ENCODE measurements at regions not wholly inside any gene's neighbourhood (a gene's known extent, or its start where the extent isn't known, plus 50 kb on each side); places are given as distances from the start of the nearest gene placed in this dataset.

- Histone ChIP-seq H3K27ac (no peak overlapping the region), H3K9me3 (peaks cover 0 to 6% (median 0%) of the 10 kb centered on the region in 11 donors), H3K36me3 (no peaks in the 10 kb centered on the region), H3K27me3 (peaks cover 0 to 25% (median 5%) of the 10 kb centered on the region in 7 donors), H3K4me3 (no peak overlapping the region), H3K4me1 (peaks cover 0 to 1% (median 0%) of the 10 kb centered on the region in 9 donors)
- 72 to 82% methylated on average over 6 of the region's 6 CpGs for WGBS, 2 donors
- no peak for TF ChIP-seq CTCF (IDR thresholded peaks at IDR 0.05)
- no peak for ATAC-seq
- intact Hi-C loops (cut with DNase I): no loop called here
- no peak for DNase-seq
These were observed 142.0 kb downstream of the TRIM29 start for GRCh38 chr11:119995730-119996491.

- 63 to 66% methylated on average over 4 of the region's 4 CpGs for WGBS, 2 donors
- no peaks in the 10 kb centered on the region for H3K9me3 ChIP-seq
- ATAC-seq (peak in 2 of 8 donors; percentile 33 to 61), DNase-seq (no peak)
- H3K27ac ChIP-seq: no peak overlapping the region
- H3K27me3 ChIP-seq: peaks cover 0 to 25% (median 0%) of the 10 kb centered on the region in 7 donors
- intact Hi-C loops (cut with DNase I): no loop called here
- no peaks in the 10 kb centered on the region for H3K36me3 ChIP-seq
- no peak overlapping the region for H3K4me3 ChIP-seq
- peak in 3 of 9 donors; percentile 4 to 24 (median 21) for TF ChIP-seq CTCF (IDR thresholded peaks at IDR 0.05)
- peaks cover 0 to 23% (median 15%) of the 10 kb centered on the region in 9 donors for H3K4me1 ChIP-seq
These were observed 144.2 kb downstream of the TRIM29 start for GRCh38 chr11:119993722-119994121.

GRCh38 chr11:119992171-119993051 is 145.5 kb downstream of the TRIM29 start:
- TF ChIP-seq CTCF (IDR thresholded peaks at IDR 0.05): no peak

DNA sequence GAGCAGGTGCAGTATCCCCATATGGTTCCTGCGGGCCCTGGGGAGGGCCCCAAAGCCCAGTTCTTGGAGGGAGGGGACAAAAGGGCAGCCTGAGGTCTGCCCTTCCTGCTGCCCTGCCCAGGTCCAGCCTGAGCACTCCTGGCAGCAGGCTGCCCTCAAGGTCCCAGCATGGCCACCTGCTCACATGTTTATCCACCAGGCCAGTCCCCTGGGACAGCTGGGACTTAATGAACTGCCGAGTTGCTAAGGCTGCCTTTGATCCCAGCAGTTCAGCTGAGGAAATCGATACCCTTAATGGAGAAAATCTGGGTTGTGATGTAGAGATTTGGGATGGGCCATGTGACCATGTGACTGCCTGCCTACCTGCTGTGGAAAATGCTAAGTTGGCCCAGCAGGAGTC is 146.2 kb downstream of the TRIM29 start:
- no peak for TF ChIP-seq CTCF (IDR thresholded peaks at IDR 0.05)
- DNase-seq (no peak), ATAC-seq (no peak)
- H3K4me3 ChIP-seq: no peak overlapping the region
- peaks cover 0 to 31% (median 15%) of the 10 kb centered on the region in 9 donors for H3K4me1 ChIP-seq
- H3K27me3 ChIP-seq: peaks cover 0 to 25% (median 1%) of the 10 kb centered on the region in 7 donors
- WGBS, 2 donors: 75 to 85% methylated on average over 3 of the region's 3 CpGs
- no peaks in the 10 kb centered on the region for H3K36me3 ChIP-seq
- H3K9me3 ChIP-seq: no peaks in the 10 kb centered on the region
- H3K27ac ChIP-seq: no peak overlapping the region
- intact Hi-C loops (cut with DNase I): no loop called here

More at GRCh38 chr11:119992171-119993051, 145.5 kb downstream of the TRIM29 start:
- ATAC-seq: peak in 1 of 8 donors; percentile 30
- no peak for DNase-seq
- Histone ChIP-seq H3K27me3 (peaks cover 0 to 28% (median 0%) of the 10 kb centered on the region in 7 donors), H3K9me3 (no peaks in the 10 kb centered on the region), H3K36me3 (no peaks in the 10 kb centered on the region), H3K4me3 (no peak overlapping the region), H3K4me1 (peaks cover 0 to 31% (median 15%) of the 10 kb centered on the region in 9 donors), H3K27ac (no peak overlapping the region)
- 84 to 86% methylated on average over 23 of the region's 23 CpGs for WGBS, 2 donors
- intact Hi-C loops (cut with DNase I): no loop called here

Measured in heart right ventricle (tissue), 16 donors.